HEK293T (cell line): ENCODE measurements at regions not wholly inside any gene's neighbourhood (a gene's known extent, or its start where the extent isn't known, plus 50 kb on each side); places are given as distances from the start of the nearest gene placed in this dataset.

Experiments
- ARNT ChIP-seq: fragments of 450-650 bp; IDR thresholded peaks from 2 replicates; pipeline ENCODE4 v1.6.1; 2017; ENCODE audit warnings: mild to moderate bottlenecking
- BHLHE40 ChIP-seq: fragments of 450-650 bp; IDR thresholded peaks from 2 replicates; pipeline ENCODE4 v1.6.1; 2016; ENCODE audit warnings: mild to moderate bottlenecking, moderate library complexity, borderline replicate concordance
- CTBP1 ChIP-seq: fragments of 450-650 bp; IDR thresholded peaks from 2 replicates; pipeline ENCODE4 v1.6.1; 2016; ENCODE audit warnings: borderline replicate concordance
- FOXA1 ChIP-seq: fragments of 450-650 bp; IDR thresholded peaks from 2 replicates; pipeline ENCODE4 v1.6.1; 2016; ENCODE audit warnings: mild to moderate bottlenecking
- FOXM1 ChIP-seq: fragments of 450-650 bp; IDR thresholded peaks from 2 replicates; pipeline ENCODE4 v1.6.1; 2017; ENCODE audit warnings: mild to moderate bottlenecking, borderline replicate concordance
- L3MBTL2 ChIP-seq: fragments of 450-650 bp; conservative IDR thresholded peaks from 2 replicates; pipeline ENCODE4 v1.6.1; 2016; ENCODE audit warnings: mild to moderate bottlenecking
- SP1 ChIP-seq: fragments of 450-650 bp; IDR thresholded peaks from 2 replicates; pipeline ENCODE4 v1.6.1; 2017
- TARDBP ChIP-seq: fragments of 450-650 bp; IDR thresholded peaks from 2 replicates; pipeline ENCODE4 v1.6.1; 2016
- ZNF384 ChIP-seq: fragments of 450-650 bp; IDR thresholded peaks from 2 replicates; pipeline ENCODE4 v1.6.1; 2016
- TF ChIP-seq, protein P1 (sequence below): fragments of 450-650 bp; IDR thresholded peaks from 2 replicates; pipeline ENCODE4 v1.6.1; 2016

DNA sequence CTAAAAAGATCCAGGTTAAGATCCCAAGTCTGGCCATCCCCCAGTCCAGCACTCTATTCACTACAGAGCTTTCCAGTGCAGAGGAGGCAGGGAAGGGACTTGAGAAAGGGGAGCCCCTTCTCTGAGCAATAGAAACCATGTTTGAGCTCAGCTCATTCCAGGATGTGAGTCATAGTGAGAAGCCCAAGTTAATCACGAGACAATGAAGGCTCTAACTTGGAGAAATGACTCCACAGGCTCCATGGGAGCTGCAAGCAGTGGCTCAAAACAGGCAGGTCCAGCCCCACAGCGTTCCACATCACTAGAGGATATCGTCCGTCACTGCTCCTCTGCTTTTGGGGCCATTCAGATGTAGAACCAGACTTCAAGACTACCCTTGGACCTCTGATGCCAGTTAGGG is 59.1 kb downstream of the CAMK2N1 start:
- no peak for TF ChIP-seq FOXM1
- no peak for TF ChIP-seq BHLHE40
- TF ChIP-seq FOXA1, result no peak
- no peak for TF ChIP-seq TARDBP
- TF ChIP-seq, protein P1, sequence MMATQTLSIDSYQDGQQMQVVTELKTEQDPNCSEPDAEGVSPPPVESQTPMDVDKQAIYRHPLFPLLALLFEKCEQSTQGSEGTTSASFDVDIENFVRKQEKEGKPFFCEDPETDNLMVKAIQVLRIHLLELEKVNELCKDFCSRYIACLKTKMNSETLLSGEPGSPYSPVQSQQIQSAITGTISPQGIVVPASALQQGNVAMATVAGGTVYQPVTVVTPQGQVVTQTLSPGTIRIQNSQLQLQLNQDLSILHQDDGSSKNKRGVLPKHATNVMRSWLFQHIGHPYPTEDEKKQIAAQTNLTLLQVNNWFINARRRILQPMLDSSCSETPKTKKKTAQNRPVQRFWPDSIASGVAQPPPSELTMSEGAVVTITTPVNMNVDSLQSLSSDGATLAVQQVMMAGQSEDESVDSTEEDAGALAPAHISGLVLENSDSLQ, result no peak
- no peak for TF ChIP-seq ZNF384
- TF ChIP-seq CTBP1, result no peak
- no peak for TF ChIP-seq SP1
- TF ChIP-seq ARNT, result no peak
- TF ChIP-seq L3MBTL2, result no peak
